Daoy (cell line): ENCODE measurements at regions not wholly inside any gene's neighbourhood (a gene's known extent, or its start where the extent isn't known, plus 50 kb on each side); places are given as distances from the start of the nearest gene placed in this dataset.
"Not testable (repeated sequence)": the region's sequence is repeated elsewhere in the genome, so short reads cannot be mapped to it uniquely, and the experiment has no call there.

Source experiments
- DNase-seq: peaks from one replicate; pipeline ENCODE4 v3.0.0-alpha.2; 2015; ENCODE audit warnings: low read depth

GRCh38 chrX:45992402-45993123 is 552.7 kb downstream of the ZNF674 start:
- no peak for DNase-seq

DNA sequence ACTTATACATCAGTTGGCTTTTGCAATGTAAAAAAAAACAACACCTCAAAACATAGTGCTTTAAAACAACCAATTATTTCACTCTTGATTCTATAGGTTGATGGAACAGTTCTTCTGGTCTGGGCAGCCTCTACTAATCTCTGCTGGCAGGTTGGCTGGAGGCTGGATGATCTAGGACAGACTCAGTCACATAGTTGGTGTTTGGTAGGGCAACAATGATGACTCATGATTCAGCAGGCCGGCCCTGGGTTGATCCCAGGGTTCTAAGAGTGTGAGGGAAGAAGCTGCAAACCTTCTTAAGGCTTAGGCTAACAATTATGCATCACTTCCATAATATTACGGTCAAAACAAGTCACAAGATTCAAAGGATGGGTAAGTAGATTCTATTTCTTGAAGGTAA is 558.2 kb downstream of the ZNF674 start:
- peak; percentile 4 for DNase-seq

- no peak for DNase-seq
Measured at GRCh38 chrX:45986081-45986480, 559.1 kb downstream of the ZNF674 start.

GRCh38 chrX:45982958-45983727 is 562.1 kb downstream of the ZNF674 start:
- DNase-seq = not testable (repeated sequence)

DNA sequence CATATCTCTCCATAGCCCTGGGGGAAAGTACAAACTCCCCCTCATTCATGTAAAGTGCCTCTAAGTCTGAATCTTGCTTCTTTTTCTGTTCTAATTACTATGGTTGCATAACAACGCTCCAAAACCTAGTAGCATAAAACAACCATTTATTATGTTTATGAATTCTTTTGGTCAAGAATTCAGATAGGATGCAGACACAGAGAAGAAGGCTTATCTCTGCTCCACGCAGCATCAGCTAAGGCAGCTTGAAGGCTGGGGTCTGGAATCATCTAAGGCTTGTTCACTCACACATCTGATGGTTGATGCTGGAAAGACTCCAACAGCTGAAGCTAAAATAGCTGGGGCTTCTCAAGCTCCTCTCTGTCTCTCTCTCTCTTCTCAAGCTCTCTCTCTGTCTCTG is 564.5 kb downstream of the ZNF674 start:
- DNase-seq = no peak

- DNase-seq = no peak
Measured at GRCh38 chrX:45975633-45976032, 569.6 kb downstream of the ZNF674 start.

DNA sequence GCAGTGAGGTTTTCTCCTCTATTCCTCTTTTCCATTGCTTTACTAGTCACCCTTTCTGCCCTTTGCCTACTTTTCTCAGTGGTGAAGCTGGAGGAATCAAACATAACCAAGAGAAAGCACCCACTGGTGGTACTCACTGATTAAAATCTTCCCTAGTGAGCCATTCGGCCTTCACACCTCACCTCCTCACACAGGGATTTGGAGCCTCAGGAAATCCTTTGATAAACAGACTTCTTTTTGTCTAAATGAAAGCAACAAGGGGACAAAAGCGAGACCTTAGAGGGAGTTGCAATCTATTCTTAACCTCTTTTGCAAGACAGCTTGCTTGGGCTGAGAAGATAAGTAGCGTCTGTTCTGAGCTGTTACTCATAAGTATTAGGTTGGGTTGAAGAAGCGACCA is 572.6 kb downstream of the ZNF674 start:
- DNase-seq = no peak

GRCh38 chrX:45959567-45959966 is 585.7 kb downstream of the ZNF674 start:
- no peak for DNase-seq

GRCh38 chrX:45956191-45956870 is 588.9 kb downstream of the ZNF674 start:
- DNase-seq = no peak

DNA sequence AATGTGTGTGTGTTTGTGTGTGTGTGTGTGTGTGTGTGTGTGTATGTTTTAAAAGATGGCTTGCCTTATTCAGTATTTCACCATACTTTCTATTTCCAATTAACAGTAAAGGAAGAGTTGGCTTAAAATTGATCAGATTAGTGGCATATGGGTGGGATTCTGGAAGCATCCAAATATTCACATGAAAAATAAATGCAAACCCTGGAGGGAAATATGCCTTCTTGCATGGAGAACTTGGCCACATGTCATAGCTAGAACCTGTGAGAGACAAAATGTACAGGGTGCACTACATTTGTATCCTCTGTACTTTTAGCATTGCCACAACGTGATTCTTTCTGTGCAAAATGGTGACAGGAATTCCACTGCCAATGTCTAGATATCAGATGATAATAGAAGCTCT is 589.6 kb downstream of the ZNF674 start:
- DNase-seq = no peak

GRCh38 chrX:45954026-45954425 is 591.2 kb downstream of the ZNF674 start:
- DNase-seq = no peak

DNA sequence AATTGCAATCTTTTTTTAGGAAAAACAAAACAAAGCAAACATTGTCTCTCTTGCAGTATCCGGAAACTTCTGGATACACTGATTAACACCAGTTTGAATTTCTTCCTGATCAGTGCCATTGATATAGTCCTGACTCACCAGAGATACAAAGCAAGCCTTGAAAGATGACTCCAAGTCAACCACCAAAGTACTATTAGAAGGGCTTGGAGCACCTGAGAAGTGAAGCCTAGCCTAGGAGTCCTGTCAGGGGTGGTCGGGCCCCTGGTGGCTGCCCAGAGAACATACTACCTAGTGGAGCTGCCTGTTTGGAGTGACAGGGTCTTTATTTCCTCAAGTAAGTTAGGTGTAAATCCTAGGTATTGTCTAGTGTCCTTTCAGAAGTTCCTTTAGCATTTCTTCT is 593.2 kb downstream of the ZNF674 start:
- DNase-seq = no peak

DNA sequence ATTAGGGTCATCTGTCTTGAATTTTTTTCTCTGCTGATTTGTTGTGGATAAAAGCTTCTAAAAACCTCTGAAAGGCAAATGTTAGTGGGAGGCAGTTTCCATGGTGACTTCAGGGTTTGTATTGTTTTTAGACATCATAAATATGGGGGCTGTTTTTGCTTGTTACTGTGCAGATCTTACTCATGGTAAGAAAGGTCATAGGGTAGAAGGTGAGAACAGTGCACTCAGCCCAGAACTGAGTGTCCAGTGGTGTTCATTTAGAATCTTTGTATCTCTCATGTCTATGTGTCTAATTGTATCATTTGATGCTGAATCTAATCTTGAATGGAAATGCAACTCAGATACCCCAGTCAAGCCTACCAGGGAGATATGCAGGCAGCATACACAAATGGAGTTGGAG is 609.8 kb downstream of the ZNF674 start:
- DNase-seq = no peak

DNA sequence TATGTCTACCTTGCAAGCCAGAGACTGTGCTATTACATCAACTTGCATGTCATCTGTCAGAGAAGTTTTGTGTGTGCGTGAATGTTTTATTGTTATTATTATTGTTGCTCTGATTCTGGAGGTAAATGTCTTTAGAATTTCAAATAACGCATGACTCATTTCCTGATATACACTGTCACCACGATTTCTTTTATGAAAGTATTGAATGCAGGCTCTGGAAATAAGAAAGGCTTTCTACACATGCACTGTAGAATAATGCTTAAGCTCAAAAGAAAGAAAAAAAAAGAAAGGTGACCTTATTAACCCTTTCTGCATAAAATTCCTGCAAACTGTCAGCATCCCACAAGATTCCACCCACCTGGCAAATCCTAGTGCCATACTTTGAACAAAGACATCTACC is 632.9 kb downstream of the ZNF674 start:
- DNase-seq = no peak

DNA sequence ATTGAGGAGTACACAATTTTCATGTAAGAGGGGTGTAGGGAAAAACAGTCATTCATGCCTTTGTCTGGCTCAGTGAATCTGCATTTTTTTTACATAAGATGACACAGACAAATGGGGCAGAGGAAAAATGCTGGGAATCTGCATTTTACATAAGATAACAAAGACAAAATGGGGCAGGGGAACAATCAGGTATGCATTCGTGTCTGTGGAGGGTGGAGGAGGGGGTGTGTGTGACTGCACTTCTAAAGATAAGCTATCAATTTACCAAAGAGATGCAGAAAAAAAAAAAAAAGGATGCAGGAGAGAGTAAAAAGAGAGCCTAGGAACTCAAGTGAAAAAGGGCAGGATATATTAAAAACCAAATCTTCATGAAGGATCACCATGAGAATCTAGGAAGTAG is 637.4 kb downstream of the ZNF674 start:
- DNase-seq = no peak

GRCh38 chrX:45903781-45904201 is 641.4 kb downstream of the ZNF674 start:
- no peak for DNase-seq

DNA sequence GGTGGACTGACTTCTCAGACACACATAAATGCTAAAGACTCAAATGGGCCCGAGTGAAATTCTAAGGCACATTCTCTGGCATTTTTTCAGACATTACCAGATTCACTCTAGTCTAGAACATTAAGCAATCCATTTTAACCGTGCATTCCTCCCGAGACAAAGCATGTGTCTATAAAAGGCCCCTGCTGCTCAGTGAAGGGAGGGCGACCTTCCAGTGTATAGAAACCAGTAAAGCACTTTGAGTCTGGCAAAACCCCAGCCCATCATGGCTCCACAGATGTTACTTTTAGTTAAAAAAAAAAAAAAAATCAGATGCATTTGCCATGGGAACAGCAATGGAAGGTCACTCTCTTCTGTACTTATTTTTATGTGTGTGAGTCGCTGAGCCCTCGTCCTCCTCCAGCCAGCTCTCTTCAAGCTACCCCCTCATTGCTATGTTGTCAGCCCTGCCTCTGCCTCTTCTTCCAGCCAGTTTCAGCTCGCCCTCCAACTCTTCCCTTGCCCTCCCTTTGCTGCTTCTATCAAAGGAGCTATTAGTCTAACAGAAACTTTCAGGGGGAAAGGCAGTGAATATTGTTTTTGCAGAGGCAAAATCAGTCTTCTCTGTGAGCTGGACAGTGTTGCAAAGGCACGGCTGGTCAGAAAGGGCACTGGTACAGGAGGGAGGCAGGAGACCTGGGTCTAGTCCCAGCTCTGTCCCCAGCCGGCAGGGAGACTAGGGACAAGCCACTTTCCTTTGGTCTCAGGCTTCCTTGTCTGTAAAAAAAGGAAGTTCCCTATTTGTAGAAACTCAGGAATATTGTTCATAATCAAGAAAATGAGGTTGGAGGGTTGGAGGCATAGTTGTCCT is 644.2 kb downstream of the ZNF674 start:
- no peak for DNase-seq

DNA sequence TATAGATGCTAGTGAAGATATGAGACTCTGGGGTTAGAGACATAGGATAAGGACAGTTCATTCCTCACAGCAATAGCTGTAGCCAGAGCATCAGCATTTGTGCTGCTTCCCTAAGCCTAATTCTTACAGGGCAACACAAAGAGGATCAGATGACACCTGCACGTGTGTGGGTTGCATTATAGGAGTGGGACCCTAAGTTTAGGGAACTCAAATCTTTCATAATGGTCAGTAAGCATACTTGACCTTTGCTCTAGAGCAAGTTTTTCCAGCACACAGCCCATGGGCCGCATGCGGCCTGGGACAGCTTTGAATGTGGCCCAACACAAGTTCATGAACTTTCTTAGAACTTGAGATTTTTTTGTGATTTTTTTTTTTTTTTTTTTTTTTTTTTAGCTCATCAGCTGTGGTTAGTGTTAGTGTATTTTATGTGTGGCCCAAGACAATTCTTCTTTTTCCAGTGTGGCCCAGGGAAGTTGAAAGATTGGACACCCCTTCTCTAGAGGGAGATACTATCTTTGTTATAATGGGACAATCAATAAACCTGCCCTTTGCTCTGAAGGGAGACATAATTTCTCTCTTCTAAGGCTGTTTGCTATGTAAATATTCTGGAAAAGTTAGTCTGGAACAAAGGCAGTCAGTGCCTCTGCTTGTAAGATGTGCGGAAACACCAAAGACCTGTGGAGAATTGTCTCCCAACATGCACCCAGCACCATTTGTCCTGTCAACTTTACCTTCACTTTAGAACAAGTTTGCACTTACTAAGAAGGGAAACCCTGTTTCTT is 650.2 kb downstream of the ZNF674 start:
- no peak for DNase-seq

- DNase-seq = peak; percentile 30
Measured at GRCh38 chrX:45889471-45889870, 655.8 kb downstream of the ZNF674 start.

DNA sequence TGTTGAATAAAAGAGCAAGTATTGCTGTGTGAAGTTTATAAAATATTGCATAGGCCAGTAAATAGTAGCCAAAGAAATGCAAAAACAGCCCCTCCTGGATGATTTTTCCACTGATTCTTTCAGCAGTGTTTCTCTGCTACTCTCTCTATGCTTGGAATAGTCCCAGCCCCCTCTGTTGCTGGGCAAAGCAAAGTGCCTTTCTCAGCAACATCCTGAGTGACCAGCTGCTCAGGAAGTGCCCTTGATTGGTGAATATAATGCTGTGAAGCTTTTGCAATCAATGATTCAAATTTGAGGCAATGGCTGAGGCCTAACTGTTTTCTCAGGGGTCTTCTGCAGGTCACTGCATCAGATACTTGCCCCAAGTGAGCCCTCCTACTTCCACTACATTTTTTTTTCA is 656.7 kb downstream of the ZNF674 start:
- DNase-seq = no peak

- no peak for DNase-seq
Measured at GRCh38 chrX:45885931-45886330, 659.3 kb downstream of the ZNF674 start.
